Anterior cingulate cortex (tissue), 58 donors: ENCODE measurements at regions not wholly inside any gene's neighbourhood (a gene's known extent, or its start where the extent isn't known, plus 50 kb on each side); places are given as distances from the start of the nearest gene placed in this dataset.
"Not testable (repeated sequence)": the region's sequence is repeated elsewhere in the genome, so short reads cannot be mapped to it uniquely, and the experiment has no call there.

ENCODE experiments used
- DNase-seq, 58 donors: peaks; one replicate each; lab custom pipeline; 2025; lab: John Stamatoyannopoulos, UW

DNA sequence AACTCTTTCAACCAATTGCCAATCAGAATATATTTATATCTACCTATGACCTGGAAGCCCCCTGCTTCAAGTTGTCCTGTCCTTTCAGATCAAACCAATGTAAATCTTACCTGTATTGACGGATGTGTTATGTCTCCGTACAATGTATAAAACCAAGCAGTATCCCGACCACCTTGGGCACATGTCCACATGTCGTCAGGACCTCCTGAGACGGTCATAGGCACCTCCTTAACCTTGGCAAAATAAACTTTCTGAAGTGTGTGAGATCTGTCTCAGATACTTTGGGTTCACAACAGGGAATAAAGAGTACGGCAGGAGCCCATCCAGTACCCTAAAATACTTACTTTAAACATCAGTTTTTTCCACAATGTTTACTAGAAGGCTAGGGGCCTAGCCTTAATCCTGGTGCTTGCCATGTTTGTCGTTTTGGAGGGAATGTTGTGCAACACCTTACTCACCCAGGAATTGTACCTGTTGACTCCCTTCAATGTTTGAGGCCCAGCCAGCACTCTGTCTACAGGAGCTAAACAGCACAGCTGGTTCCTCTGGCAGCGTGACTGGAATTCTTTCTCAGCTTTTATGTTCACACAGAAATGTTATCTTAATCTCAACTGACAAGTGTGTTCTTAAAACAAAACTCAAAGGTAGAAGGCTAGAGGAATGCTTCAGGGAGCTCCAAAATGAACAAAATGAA, 90.8 kb upstream of the USP25 start:
- peak in 1 of 58 donors; percentile 12 for DNase-seq

DNA sequence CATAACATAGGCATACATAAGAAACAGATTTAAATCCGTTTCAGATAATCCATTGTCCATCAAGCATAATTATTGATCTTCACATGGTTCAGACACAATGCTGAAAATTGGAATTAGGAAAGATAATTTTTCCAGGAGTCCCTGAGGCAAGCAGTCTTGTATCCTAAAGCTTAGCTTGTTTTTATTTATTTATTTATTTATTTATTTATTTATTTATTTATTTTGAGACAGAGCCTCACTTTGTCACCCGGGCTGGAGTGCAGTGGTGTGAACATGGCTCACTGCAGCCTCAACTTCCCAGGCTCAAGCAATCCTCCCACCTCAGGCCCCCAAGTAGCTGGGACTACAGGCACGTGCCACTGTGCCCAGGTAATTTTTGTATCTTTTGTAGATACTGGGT, 89.7 kb upstream of the USP25 start:
- not testable (repeated sequence) for DNase-seq

DNA sequence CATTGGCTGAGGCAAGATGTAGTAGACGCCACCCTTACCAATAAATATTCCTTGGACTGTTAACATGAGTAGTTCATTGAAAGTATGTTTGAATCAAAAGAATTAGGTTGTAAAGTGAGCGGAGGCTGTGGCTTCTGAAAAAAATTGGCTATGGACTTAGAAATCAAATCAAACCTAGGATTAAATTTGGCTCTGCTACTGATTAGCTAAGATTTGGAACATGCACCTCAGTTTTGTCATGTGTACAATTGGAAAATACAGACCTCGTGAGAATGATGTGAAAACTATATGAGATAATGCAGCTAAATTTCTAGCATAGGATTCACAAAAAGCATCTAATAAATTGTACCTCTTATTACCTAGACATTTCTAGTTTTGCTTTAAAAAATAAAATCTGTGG, 85.3 kb upstream of the USP25 start:
- DNase-seq = no peak

DNA sequence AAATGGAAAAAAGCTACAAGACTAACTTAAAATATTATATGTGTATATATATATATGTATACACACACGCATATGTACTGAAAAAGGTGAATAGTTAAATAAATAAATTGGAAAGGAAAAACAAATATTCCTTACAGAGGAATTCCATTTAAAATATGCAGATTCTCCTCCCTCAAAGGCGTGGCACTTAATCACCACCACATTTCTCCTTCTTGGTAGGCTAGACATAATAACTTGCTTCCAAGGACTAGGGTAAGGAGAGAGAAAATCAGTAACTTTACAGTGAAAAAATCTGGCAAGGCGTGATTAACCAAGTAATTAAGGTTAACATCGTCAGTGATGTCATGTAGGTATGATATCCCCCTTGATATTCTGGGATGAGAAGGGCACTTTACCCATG, 84.0 kb upstream of the USP25 start:
- no peak for DNase-seq

DNA sequence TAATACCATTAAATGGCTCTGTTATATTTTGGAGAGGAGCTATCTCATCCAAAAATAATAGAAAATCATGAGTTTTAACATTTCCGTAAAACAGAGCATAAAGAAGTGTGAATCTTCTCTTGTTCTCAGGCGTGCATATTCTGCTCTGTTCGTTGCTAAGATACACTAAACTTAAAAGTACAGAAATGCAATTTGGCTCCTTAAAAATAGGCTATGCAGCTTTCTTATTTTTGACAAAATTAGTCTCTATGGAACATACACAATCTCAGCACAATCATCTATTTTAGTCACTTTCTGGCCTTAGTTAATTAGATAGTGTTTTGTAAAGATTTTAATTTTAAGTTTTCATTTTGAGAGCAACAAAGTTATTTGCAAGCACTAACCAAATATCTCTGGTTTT, 79.0 kb upstream of the USP25 start:
- DNase-seq = no peak

DNA sequence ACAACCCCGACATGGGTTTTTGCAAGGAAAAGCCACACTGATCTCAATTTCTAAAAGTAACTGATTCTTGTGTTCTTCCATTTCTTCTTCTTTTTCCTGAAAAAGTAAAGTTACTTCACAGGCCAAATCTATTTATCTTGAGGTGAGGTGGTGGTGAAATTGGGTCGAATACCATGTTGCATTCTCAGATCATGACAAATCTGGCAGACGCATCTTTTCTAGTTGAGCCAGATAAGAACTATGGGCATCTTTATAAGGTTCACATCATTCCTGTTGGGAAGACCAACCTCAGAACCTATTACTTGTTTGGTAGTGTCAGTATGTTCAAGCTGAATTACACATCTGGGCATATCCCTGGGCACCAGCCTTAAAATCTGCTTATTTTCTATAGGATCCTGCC, 78.6 kb upstream of the USP25 start:
- DNase-seq = no peak

DNA sequence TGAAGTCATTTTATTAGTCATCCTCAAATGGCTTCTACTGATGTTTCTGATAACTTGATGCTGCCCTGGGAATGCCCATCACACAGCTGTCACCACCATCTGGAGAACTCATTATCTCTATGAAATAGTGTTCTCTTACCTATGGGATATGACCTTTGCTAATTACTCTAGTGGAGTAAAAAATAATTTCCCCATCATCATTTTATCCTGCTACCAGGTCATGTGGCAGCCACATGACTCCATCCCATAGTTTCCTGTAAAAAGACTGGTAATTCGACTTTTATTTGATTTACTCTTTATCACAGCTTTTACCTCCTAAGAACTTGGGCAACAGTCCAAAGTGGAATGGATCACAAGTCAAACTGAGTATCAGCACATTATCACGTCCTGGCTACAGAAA, 76.1 kb upstream of the USP25 start:
- DNase-seq = no peak

DNA sequence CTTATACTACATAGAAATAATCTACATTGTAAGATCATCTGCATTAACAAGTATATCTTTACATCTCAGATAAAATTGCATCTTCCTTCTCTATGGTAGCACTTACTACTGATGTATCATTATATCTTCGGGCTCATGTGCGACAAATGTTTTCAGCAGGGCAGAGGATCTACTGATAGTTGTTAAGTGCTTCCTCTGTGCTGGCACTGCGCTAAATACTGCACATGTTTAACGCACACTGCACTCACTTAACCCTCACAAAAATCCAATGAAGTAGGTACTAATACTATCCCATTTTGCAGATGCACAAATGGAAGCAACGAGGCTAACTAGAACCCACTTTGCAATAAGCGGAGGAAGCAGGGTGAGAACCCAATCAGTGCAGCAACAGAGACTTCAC, 75.6 kb upstream of the USP25 start:
- no peak for DNase-seq

DNA sequence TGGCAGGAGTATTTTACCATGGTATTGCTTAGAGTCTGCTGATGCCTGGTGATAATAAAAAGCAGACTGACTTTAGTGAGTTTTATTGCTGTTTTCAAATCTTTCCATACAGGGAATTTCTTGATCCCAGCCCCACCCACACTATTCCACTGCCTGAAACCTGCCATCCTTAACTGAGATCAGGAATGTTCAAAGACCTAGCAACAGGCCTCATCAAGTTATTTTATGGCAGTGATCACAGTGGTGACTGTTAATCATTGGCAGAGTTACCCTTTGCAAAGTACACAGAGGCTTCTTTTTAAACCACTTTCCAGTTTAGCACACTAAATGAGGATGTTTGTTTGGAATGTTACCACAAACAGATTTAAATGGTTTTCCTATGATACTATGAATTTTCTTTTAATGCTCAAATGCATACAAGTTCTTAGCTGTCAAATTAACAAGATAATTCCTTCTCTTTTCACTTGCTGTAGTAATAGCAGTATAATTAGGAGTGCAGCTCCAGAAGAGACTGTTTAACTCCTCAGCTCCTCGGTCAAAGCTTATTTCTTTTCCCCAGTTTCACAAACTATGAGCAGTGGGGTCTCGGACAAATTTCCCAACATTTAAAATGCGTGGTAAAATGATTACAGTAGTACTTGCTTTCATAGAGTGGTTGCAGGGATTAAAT, 69.9 kb upstream of the USP25 start:
- DNase-seq = no peak

DNA sequence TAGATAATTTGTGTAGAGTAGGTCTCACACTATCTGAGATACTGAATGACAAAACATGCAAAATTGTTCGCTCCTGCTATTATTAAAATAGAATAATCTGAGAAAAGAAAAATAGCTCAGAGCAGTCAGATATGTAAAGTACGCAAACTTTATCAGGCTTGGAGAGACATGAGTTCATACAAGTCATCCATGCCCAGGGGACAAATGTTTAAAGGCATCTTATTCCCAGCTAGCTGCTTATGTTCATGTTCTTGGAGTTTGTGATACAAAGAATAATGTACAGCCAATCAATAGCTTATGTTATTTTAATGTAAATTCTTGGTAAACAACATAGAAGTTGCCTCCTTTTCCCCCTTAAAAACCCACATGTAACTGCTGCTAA, 69.4 kb upstream of the USP25 start:
- no peak for DNase-seq

DNA sequence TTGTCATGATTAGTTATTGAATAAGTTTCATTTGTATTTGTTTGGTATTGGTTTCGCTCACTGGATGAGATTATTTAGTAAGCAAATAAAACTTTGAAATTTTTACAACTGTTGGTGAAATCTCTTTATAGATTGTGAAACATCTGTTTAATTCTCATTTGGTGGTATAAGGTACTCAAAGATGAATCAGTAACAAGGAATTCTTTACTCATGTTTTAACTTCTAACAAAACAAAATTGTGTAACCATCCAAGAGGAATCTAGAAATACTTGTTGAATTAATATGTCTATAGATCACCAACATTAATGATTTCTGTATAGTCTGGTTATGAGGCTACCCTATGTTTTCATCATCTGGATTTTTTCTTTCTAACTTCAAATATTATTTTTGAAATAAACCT, 62.8 kb upstream of the USP25 start:
- DNase-seq = no peak

DNA sequence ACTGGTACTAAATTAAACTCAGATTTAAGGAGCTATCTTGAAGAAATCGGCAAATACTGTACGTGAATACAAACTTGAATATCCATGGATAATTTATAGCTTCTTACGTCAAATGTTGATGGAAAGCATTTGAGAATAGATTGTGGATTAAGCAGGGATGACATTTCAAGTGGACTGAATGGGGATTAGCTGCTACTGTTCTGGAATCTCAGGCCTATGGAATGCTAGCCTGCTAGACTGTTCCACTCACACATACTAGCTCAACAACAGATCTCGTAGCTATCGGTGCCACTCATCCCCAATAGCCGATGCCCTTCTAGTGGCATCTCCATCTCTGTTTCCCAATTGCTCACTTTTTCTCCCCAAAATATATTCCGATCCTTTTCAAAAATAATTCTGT, 62.0 kb upstream of the USP25 start:
- no peak for DNase-seq

DNA sequence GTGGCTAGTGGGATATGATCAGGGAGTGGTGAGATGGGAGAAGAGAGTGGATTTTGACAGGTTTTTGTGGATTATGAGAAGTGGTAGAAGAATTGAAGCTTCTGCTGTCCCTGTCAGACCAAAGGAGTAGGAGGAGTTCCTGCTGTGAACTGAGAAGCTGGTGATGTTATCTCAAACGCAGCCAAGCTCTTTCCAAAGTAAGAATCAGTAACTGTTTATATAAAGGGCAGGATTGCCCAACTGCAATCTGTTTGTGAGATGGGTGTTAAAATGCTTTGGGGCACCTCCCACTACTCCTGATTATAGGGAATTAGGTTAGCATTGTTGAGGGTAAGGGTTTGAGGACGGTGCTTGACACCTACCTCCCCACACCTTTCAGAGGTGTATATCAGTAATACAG, 60.5 kb upstream of the USP25 start:
- DNase-seq = peak in 3 of 58 donors; percentile 2 to 6 (median 3)

DNA sequence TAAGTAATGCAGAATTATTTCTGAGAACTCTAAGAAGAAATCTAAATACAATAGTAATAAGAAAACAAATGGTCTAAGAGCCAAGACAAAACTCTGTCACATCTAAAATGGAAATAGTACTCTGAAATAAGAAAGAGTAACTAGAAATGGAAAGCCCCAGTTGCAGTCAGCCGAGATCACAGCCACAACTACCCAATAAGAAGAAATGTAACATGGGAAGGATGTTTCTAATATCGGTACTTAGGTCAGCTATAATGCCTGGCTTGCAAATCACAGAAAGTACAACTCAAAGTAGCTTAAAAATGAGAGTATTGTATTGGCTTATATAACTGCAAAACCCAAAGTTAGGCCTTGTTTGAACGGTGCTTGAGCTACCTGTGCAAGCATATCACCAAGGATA, 58.6 kb upstream of the USP25 start:
- no peak for DNase-seq

DNA sequence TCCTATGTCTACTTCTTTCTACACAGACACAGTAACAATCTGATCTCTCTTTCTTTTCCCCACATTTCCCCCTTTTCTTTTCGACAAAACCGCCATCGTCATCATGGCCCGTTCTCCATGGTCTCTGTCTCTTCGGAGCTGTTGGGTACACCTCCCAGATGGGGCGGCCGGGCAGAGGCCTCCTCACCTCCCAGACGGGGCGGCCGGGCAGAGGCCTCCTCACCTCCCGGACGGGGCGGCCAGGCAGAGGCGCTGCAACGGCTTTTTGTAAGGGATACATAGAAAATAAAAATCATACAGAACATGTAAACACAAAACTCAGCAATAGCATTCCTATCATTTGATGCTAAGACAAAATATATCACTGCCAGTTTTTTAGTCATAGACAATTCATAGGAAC, 57.2 kb upstream of the USP25 start:
- DNase-seq = not testable (repeated sequence)

DNA sequence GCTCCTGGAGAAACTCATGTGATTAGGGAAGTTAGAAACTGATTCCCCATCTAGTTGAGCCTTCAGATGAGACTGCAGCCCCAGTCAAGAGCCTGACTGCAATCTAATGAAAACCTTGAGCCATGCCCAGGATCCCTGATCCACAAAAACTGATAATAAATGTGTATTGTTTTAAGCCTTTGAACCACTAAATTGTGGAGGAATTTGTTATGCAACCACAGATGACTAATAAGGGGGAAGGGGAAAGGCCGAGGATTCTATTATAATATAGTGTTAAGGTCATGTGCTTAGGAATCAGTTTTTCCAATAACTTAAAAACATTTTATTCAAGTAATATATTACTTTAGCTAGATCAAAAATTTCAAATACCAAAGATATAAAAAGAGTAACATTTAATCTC, 52.8 kb upstream of the USP25 start:
- DNase-seq = no peak

DNA sequence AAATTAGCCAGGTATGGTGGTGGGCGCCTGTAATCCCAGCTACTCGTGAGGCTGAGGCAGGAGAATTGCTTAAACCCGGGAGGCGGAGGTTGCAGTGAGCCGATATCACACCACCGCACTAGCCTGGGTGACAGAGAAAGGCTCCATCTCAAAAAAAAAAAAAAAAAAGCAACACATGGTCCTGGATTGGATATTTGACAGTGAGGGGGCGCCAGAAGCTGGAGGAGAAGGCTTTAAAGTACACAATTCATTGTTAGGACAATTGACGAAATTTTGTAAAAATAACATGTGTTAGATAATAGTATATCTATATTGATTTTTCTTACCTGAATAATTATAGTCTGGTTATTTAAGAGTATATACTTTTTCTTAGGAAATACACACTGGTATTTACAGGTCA, 50.2 kb upstream of the USP25 start:
- DNase-seq = no peak
